Inferior parietal cortex (tissue), 1 donor: ENCODE measurements at regions not wholly inside any gene's neighbourhood (a gene's known extent, or its start where the extent isn't known, plus 50 kb on each side); places are given as distances from the start of the nearest gene placed in this dataset.

Source experiments
- DNase-seq: peaks from one replicate; pipeline ENCODE4 v3.0.0-alpha.2; 2016; ENCODE audit errors: extremely low spot score

- no peak for DNase-seq
Observed at GRCh38 chr4:166274136-166274761, 401.2 kb downstream of the TLL1 start.

GRCh38 chr4:166274775-166275174 is 401.7 kb downstream of the TLL1 start:
- no peak for DNase-seq

GRCh38 chr4:166277401-166277800 is 404.4 kb downstream of the TLL1 start:
- no peak for DNase-seq

- DNase-seq: no peak
Observed at GRCh38 chr4:166277853-166278252, 404.8 kb downstream of the TLL1 start.

GRCh38 chr4:166279261-166279660 is 406.2 kb downstream of the TLL1 start:
- no peak for DNase-seq

- DNase-seq: no peak
Observed at GRCh38 chr4:166280642-166281041, 407.6 kb downstream of the TLL1 start.

- DNase-seq: no peak
Observed at GRCh38 chr4:166282081-166282770, 409.2 kb downstream of the TLL1 start.

- DNase-seq: no peak
Observed at GRCh38 chr4:166284221-166284620, 411.2 kb downstream of the TLL1 start.

GRCh38 chr4:166290426-166290825 is 417.4 kb downstream of the TLL1 start:
- no peak for DNase-seq

- no peak for DNase-seq
Observed at GRCh38 chr4:166293556-166293955, 420.5 kb downstream of the TLL1 start.

GRCh38 chr4:166301266-166301665 is 428.2 kb downstream of the TLL1 start:
- no peak for DNase-seq

- DNase-seq: no peak
Observed at GRCh38 chr4:166308647-166309046, 435.6 kb downstream of the TLL1 start.

GRCh38 chr4:166309286-166309685 is 436.2 kb downstream of the TLL1 start:
- DNase-seq: no peak

GRCh38 chr4:166311169-166311568 is 438.1 kb downstream of the TLL1 start:
- DNase-seq: no peak

- DNase-seq: no peak
Observed at GRCh38 chr4:166312166-166312565, 439.1 kb downstream of the TLL1 start.

GRCh38 chr4:166314902-166315301 is 441.9 kb downstream of the TLL1 start:
- DNase-seq: peak; percentile 18

GRCh38 chr4:166315721-166316467 is 442.9 kb downstream of the TLL1 start:
- no peak for DNase-seq

- no peak for DNase-seq
Observed at GRCh38 chr4:166318810-166319525, 445.9 kb downstream of the TLL1 start.

GRCh38 chr4:166323250-166323649 is 450.2 kb downstream of the TLL1 start:
- no peak for DNase-seq

GRCh38 chr4:166324321-166324720 is 451.3 kb downstream of the TLL1 start:
- no peak for DNase-seq

- DNase-seq: no peak
Observed at GRCh38 chr4:166335256-166335938, 462.4 kb downstream of the TLL1 start.

GRCh38 chr4:166341992-166342391 is 469.0 kb downstream of the TLL1 start:
- no peak for DNase-seq
